ENCODE measurements at regions not wholly inside any gene's neighbourhood (a gene's known extent, or its start where the extent isn't known, plus 50 kb on each side); places are given as distances from the start of the nearest gene placed in this dataset.

DNA sequence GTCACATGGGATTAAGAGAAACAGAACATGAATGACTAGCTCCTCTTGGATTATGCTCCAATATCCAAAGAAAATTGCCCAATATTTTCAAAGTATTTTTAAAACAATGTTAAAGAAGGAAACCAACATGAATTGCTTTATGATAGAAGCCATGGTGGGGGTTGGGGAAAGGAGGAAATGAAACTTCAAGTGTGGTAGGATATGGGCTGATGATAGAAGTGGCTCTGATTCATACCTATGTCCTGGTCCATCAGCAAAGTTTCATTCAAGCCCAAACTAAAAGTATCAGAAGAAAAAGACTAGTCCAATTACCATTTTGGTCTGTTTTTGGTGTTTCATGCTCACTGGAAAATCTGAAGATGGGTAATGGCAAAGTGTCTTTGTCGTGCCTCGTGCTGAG lies 104.2 kb upstream of the PROX1 start:
- H3K27ac Mint-ChIP-seq: no peak overlapping the region
- no peak for ATAC-seq
- 0 out of 2 replicates have a peak, but pooled peaks cover 5% of the 10 kb centered on the region for H3K4me1 Mint-ChIP-seq
- H3K4me3 Mint-ChIP-seq: no peak overlapping the region
- no peak for DNase-seq (ENCODE audit: low spot score)
- ChIA-PET CTCF (no interaction called here), POLR2A (no interaction called here)
- H3K27me3 Mint-ChIP-seq (ENCODE audit: low read depth): no peaks in the 10 kb centered on the region
- H3K9me3 Mint-ChIP-seq: peaks cover 12% of the 10 kb centered on the region
- H3K36me3 Mint-ChIP-seq: no peaks in the 10 kb centered on the region
- TF ChIP-seq, protein P1, sequence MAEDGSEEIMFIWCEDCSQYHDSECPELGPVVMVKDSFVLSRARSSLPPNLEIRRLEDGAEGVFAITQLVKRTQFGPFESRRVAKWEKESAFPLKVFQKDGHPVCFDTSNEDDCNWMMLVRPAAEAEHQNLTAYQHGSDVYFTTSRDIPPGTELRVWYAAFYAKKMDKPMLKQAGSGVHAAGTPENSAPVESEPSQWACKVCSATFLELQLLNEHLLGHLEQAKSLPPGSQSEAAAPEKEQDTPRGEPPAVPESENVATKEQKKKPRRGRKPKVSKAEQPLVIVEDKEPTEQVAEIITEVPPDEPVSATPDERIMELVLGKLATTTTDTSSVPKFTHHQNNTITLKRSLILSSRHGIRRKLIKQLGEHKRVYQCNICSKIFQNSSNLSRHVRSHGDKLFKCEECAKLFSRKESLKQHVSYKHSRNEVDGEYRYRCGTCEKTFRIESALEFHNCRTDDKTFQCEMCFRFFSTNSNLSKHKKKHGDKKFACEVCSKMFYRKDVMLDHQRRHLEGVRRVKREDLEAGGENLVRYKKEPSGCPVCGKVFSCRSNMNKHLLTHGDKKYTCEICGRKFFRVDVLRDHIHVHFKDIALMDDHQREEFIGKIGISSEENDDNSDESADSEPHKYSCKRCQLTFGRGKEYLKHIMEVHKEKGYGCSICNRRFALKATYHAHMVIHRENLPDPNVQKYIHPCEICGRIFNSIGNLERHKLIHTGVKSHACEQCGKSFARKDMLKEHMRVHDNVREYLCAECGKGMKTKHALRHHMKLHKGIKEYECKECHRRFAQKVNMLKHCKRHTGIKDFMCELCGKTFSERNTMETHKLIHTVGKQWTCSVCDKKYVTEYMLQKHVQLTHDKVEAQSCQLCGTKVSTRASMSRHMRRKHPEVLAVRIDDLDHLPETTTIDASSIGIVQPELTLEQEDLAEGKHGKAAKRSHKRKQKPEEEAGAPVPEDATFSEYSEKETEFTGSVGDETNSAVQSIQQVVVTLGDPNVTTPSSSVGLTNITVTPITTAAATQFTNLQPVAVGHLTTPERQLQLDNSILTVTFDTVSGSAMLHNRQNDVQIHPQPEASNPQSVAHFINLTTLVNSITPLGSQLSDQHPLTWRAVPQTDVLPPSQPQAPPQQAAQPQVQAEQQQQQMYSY (CRISPR knock-in tag; IDR thresholded peaks at IDR 0.05): no peak
- TF ChIP-seq, protein P2, sequence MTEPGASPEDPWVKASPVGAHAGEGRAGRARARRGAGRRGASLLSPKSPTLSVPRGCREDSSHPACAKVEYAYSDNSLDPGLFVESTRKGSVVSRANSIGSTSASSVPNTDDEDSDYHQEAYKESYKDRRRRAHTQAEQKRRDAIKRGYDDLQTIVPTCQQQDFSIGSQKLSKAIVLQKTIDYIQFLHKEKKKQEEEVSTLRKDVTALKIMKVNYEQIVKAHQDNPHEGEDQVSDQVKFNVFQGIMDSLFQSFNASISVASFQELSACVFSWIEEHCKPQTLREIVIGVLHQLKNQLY (CRISPR knock-in tag; IDR thresholded peaks at IDR 0.05): no peak
- TF ChIP-seq, protein P3, sequence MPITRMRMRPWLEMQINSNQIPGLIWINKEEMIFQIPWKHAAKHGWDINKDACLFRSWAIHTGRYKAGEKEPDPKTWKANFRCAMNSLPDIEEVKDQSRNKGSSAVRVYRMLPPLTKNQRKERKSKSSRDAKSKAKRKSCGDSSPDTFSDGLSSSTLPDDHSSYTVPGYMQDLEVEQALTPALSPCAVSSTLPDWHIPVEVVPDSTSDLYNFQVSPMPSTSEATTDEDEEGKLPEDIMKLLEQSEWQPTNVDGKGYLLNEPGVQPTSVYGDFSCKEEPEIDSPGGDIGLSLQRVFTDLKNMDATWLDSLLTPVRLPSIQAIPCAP (CRISPR knock-in tag; IDR thresholded peaks at IDR 0.05): no peak
- TF ChIP-seq NR1H2 (CRISPR knock-in tag; IDR thresholded peaks at IDR 0.05): no peak
- TF ChIP-seq EMX1 (CRISPR knock-in tag; IDR thresholded peaks at IDR 0.05): no peak
- TF ChIP-seq, protein P4, sequence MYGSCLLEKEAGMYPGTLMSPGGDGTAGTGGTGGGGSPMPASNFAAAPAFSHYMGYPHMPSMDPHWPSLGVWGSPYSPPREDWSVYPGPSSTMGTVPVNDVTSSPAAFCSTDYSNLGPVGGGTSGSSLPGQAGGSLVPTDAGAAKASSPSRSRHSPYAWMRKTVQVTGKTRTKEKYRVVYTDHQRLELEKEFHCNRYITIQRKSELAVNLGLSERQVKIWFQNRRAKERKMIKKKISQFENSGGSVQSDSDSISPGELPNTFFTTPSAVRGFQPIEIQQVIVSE (CRISPR knock-in tag; IDR thresholded peaks at IDR 0.05; ENCODE audit: borderline replicate concordance): no peak

DNA sequence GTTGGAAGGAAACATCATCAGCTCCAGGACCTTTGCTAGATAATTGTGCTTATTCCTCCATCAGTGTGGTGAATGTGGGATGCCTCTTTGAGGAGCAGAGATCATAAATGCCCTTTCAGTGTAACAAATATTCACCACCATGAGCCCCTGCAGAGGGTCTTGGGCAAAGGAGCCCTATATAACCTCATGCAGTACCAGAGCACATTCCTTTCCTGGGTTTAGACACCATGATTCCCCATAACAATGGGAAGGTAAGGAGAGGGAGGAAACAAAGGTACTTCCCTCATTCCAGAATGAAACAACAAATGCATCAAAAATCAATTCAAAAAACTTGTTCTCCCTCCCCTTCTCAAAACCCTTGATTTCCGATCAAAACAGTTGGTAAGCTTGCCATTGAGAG lies 103.4 kb upstream of the PROX1 start:
- no peaks in the 10 kb centered on the region for H3K36me3 Mint-ChIP-seq
- 0 out of 2 replicates have a peak, but pooled peaks cover 5% of the 10 kb centered on the region for H3K4me1 Mint-ChIP-seq
- ChIA-PET CTCF (no interaction called here), POLR2A (no interaction called here)
- no peaks in the 10 kb centered on the region for H3K27me3 Mint-ChIP-seq (ENCODE audit: low read depth)
- DNase-seq (ENCODE audit: low spot score): no peak
- H3K9me3 Mint-ChIP-seq: peaks cover 12% of the 10 kb centered on the region
- H3K4me3 Mint-ChIP-seq: no peak overlapping the region
- peak; percentile 66 for ATAC-seq
- H3K27ac Mint-ChIP-seq: no peak overlapping the region
- TF ChIP-seq, protein P5, sequence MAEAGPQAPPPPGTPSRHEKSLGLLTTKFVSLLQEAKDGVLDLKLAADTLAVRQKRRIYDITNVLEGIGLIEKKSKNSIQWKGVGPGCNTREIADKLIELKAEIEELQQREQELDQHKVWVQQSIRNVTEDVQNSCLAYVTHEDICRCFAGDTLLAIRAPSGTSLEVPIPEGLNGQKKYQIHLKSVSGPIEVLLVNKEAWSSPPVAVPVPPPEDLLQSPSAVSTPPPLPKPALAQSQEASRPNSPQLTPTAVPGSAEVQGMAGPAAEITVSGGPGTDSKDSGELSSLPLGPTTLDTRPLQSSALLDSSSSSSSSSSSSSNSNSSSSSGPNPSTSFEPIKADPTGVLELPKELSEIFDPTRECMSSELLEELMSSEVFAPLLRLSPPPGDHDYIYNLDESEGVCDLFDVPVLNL (CRISPR knock-in tag; IDR thresholded peaks at IDR 0.05; ENCODE audit: borderline replicate concordance, low read depth): no peak
- TF ChIP-seq RELA (CRISPR knock-in tag; IDR thresholded peaks at IDR 0.05; ENCODE audit: borderline replicate concordance) (no peak), SOX15 (CRISPR knock-in tag; IDR thresholded peaks at IDR 0.05) (no peak), MXD4 (CRISPR knock-in tag; IDR thresholded peaks at IDR 0.05; ENCODE audit: borderline replicate concordance) (no peak), ZNF423 (CRISPR knock-in tag; IDR thresholded peaks at IDR 0.05) (no peak), TCF7 (CRISPR knock-in tag; IDR thresholded peaks at IDR 0.05; ENCODE audit: low read depth) (no peak), TP53 (CRISPR knock-in tag; IDR thresholded peaks at IDR 0.05) (no peak), SMAD4 (CRISPR knock-in tag; IDR thresholded peaks at IDR 0.05) (no peak), JUN (CRISPR knock-in tag; IDR thresholded peaks at IDR 0.05) (no peak)
- TF ChIP-seq, protein P6, sequence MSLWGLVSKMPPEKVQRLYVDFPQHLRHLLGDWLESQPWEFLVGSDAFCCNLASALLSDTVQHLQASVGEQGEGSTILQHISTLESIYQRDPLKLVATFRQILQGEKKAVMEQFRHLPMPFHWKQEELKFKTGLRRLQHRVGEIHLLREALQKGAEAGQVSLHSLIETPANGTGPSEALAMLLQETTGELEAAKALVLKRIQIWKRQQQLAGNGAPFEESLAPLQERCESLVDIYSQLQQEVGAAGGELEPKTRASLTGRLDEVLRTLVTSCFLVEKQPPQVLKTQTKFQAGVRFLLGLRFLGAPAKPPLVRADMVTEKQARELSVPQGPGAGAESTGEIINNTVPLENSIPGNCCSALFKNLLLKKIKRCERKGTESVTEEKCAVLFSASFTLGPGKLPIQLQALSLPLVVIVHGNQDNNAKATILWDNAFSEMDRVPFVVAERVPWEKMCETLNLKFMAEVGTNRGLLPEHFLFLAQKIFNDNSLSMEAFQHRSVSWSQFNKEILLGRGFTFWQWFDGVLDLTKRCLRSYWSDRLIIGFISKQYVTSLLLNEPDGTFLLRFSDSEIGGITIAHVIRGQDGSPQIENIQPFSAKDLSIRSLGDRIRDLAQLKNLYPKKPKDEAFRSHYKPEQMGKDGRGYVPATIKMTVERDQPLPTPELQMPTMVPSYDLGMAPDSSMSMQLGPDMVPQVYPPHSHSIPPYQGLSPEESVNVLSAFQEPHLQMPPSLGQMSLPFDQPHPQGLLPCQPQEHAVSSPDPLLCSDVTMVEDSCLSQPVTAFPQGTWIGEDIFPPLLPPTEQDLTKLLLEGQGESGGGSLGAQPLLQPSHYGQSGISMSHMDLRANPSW (CRISPR knock-in tag; conservative IDR thresholded peaks at IDR 0.05; ENCODE audit: low read depth): no peak
- TF ChIP-seq, protein P7, sequence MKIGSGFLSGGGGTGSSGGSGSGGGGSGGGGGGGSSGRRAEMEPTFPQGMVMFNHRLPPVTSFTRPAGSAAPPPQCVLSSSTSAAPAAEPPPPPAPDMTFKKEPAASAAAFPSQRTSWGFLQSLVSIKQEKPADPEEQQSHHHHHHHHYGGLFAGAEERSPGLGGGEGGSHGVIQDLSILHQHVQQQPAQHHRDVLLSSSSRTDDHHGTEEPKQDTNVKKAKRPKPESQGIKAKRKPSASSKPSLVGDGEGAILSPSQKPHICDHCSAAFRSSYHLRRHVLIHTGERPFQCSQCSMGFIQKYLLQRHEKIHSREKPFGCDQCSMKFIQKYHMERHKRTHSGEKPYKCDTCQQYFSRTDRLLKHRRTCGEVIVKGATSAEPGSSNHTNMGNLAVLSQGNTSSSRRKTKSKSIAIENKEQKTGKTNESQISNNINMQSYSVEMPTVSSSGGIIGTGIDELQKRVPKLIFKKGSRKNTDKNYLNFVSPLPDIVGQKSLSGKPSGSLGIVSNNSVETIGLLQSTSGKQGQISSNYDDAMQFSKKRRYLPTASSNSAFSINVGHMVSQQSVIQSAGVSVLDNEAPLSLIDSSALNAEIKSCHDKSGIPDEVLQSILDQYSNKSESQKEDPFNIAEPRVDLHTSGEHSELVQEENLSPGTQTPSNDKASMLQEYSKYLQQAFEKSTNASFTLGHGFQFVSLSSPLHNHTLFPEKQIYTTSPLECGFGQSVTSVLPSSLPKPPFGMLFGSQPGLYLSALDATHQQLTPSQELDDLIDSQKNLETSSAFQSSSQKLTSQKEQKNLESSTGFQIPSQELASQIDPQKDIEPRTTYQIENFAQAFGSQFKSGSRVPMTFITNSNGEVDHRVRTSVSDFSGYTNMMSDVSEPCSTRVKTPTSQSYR (CRISPR knock-in tag; IDR thresholded peaks at IDR 0.05): no peak
- TF ChIP-seq, protein P8, sequence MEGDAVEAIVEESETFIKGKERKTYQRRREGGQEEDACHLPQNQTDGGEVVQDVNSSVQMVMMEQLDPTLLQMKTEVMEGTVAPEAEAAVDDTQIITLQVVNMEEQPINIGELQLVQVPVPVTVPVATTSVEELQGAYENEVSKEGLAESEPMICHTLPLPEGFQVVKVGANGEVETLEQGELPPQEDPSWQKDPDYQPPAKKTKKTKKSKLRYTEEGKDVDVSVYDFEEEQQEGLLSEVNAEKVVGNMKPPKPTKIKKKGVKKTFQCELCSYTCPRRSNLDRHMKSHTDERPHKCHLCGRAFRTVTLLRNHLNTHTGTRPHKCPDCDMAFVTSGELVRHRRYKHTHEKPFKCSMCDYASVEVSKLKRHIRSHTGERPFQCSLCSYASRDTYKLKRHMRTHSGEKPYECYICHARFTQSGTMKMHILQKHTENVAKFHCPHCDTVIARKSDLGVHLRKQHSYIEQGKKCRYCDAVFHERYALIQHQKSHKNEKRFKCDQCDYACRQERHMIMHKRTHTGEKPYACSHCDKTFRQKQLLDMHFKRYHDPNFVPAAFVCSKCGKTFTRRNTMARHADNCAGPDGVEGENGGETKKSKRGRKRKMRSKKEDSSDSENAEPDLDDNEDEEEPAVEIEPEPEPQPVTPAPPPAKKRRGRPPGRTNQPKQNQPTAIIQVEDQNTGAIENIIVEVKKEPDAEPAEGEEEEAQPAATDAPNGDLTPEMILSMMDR (IDR thresholded peaks at IDR 0.05): no peak
- TF ChIP-seq, protein P9, sequence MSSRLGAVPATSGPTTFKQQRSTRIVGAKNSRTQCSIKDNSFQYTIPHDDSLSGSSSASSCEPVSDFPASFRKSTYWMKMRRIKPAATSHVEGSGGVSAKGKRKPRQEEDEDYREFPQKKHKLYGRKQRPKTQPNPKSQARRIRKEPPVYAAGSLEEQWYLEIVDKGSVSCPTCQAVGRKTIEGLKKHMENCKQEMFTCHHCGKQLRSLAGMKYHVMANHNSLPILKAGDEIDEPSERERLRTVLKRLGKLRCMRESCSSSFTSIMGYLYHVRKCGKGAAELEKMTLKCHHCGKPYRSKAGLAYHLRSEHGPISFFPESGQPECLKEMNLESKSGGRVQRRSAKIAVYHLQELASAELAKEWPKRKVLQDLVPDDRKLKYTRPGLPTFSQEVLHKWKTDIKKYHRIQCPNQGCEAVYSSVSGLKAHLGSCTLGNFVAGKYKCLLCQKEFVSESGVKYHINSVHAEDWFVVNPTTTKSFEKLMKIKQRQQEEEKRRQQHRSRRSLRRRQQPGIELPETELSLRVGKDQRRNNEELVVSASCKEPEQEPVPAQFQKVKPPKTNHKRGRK (CRISPR knock-in tag; IDR thresholded peaks at IDR 0.05; ENCODE audit: borderline replicate concordance): no peak
